Limb (tissue), 2 donors: ENCODE measurements at regions not wholly inside any gene's neighbourhood (a gene's known extent, or its start where the extent isn't known, plus 50 kb on each side); places are given as distances from the start of the nearest gene placed in this dataset.
"Not testable (repeated sequence)": the region's sequence is repeated elsewhere in the genome, so short reads cannot be mapped to it uniquely, and the experiment has no call there.

Source experiments
- DNase-seq, 2 donors: peaks; one replicate each; pipeline ENCODE4 v3.0.0-alpha.2; 2016; ENCODE audit errors: extremely low spot score in 2 of 2

DNA sequence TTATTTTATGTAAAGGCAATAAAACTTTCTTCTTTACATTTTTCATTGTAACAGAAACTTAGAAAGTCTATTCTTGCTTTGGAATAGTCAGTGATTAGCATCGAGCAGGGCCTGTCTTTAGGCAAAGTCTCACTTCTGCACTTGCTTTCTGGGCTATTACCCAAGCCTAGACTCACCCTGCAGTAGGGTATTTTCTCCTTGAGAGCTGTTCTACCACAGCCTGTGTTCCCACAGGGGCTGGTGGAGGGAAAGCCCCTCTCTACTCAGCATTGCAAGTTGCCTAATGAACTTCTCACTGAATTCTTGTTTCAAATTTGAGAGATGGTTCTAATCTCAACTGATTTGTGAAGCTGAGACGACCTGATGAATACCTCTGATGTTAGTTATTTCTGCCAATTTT lies 111.7 kb upstream of the KLHL14 start:
- DNase-seq, result no peak

DNA sequence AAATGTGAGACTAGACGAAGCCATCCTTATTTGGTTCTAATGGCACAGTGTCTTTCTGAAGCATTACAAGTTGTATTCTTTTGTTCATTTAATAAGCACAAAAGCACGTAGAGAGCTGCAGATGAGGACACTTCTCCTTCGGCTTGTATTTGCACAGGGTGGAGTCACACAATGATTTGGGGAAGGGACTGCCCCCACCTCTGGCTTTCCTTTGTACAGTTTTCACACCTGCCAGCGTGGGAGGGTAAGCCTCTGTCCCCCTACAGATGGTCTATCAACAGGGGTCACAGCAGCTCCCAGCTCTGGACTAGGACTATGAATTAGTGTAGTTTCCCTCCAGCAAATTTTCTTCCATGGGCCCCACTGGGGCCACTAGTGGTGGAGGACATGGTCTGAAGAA lies 108.2 kb upstream of the KLHL14 start:
- no peak for DNase-seq

DNA sequence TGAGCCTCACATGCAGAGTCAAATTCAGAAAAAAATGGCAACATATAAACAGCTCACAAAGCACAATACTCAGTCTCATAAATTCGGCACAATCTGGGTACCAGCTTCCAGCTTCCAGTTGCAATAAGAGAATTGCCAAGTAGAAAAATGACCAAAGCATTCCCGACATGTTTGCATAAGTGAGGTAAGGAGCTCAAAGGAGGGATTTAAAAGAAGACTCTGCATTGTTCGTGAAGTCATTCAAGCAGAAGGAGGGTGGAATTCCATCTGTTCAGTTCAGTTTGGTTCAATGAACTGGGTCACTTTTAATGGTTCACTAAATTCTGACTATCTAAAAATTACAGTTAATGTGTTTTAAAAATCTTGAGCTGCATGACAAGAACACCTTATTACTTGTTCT lies 106.7 kb upstream of the KLHL14 start:
- DNase-seq, result no peak

DNA sequence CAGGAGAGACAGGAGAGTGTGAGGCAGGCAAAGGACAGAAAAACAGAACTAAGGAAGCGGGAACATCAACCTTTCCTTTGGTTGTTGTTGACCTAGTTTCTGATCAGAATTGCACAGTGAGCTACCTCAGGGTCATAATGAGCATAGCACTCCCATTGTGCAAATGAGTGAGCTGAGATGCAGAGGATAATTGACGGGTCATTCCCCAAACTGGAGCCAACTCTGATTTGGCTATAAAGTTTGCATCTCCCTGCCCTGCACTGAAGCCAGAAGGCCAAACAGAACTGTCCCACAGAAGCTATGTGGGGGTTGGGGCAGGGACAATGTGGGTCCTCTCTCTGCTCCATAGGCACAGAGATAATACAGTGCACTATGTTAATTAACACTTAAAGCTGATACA lies 105.6 kb upstream of the KLHL14 start:
- DNase-seq, result no peak

DNA sequence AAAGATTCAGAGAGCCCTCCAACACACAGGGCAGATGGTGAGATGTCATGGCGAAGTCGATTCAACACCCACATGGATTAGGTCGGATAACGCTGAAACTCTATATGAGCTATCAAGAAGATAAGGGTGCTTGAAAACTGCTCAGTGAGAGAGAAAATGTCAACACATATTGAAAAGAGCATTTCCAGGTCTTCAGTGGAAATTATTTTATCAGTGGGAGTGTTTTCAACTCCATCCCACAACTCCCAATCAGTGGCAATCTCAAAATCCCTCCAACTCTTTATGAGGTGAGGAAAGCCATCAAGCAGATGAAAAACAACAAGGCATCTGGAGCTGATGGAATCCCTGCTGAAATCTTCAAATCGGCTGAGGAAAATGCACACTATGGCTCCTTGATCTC lies 104.5 kb upstream of the KLHL14 start:
- DNase-seq, result no peak

DNA sequence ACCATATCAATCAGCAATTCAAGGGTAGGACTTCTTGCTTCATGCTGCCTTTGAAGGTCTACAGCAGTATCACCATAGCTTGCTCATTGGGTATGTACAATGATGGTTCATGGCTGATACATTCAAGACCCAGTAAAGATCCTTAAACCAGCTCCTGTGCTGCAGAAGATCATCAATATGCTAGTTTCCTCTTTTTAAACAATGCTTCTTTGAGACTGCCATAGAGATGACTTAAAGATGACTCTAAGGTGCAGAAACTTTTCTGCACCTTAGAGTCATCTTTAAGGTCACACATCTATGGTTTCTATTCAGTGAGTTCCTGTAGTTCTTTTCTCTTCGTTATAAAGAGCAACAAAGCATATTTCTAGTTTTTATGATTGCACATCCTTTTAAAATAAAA lies 102.8 kb upstream of the KLHL14 start:
- DNase-seq, result no peak

DNA sequence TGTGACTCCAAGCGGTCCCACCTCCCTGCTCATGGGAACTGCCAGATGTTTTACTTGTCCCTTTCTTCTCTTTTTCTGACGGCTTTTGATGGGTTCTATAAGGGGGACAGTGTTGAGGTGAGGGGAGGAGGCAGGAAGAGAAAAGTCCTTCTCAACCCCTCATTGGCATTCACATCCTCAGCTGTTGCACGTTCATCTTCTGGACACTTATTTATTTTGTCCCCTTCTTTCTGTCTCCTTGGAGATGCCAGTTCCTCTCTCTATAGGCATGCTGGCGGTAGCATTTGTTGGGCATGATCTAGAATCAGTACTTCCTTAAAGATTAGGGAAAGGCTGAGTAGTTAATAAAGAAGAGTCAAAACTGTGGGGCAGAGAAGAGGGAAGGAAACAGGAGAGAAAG lies 99.0 kb upstream of the KLHL14 start:
- no peak for DNase-seq

DNA sequence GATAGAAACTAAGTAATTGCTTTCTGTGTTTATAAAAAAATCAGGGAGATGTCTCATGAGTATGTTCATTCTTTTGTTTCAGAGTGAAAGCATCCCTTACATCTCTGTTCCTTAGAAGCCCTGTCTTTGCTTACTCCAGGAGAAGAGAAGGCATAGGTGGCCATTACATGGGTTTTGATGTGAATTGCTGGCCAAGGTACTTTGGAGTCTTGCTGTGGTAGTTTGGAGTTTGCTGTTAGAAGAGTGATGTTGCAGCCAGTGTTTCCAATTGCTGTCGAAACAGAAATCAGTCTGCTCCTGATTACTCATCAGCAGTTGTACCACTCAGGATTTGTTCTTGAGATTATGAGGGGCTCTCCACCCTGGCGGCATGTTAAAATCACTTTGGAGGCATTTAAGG lies 97.8 kb upstream of the KLHL14 start:
- no peak for DNase-seq

DNA sequence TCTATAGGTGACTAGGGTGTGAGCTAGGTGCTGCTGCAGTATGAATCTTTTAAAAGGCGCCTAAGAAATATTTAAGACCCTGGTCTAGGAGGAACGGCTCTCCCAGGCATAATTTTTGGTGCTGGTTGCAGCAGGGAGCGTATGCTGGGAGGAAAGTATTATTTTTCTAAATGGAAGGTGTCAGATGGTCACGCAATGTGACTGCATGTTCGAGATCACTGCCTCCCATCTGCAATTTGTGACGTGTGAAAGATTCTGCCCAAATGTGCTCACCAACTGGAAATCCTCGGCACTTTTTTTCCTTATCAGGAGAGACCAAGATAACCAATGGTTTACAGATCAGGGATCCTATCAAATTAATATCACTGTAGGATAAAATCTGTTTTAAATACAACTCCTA lies 95.6 kb upstream of the KLHL14 start:
- no peak for DNase-seq

DNA sequence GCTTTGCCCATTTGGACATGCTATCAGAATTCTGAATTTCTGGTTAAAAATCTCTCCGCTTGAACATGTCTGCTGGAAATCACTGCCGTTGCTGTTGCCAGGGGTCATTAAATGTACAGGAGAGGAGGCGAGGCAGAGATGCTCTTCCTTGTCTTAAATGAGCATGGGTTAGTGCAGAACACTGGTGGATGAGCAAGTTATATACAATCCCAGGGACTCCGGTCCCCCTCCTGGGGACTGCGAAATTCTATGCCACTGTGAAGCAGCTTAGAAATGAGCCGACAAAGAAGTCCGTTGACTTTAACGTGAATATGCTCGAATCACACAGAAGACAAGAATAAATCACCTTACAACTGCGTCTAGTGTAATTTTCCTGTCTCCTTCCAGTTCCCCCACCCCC lies 95.1 kb upstream of the KLHL14 start:
- DNase-seq, result no peak

DNA sequence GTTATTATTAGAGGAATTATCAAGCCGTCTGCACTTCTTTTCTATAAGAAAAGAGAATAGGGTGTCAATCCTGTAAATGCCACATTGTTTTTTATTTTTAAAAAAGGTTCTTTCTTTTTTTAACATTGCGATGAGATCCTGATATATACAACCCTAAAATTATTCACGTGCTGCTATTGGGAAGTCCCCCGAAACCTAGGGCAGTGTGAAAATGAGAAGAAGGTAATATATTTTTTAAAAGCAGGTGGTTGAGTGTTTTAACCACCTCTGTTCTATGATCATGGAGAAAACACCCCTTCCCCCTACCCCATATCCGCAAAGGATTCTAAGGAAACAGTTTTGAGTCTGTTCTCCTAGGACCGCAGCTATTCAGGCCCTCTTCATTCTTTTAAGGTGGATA lies 94.5 kb upstream of the KLHL14 start:
- no peak for DNase-seq

DNA sequence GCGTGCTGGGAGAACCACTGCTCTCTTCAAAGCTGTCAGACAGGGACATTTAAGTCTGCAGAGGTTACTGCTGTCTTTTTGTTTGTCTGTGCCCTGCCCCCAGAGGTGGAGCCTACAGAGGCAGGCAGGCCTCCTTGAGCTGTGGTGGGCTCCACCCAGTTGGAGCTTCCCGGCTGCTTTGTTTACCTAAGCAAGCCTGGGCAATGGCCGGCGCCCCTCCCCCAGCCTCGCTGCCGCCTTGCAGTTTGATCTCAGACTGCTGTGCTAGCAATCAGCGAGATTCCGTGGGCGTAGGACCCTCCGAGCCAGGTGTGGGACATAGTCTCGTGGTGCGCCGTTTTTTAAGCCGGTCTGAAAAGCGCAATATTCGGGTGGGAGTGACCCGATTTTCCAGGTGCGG lies 89.2 kb upstream of the KLHL14 start:
- DNase-seq, result not testable (repeated sequence)

DNA sequence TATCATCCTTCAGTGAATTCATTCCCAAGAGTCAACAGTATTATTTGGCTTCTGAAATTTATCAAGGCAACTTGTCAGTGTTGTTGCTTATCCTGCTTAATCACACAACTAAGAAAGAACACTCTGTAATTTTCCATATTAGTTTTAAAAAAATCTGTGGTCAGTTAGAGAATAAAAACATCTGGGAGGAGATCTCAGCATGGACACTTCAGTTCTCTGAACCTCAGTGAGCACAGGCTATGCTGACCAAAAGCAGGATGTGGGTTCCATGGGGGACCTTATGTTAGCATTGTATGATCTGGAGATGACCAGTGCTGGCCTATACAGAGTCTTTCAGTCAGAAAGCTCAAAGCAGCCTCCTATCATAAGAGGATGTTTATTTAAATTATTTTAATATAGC lies 79.1 kb upstream of the KLHL14 start:
- DNase-seq, result no peak

DNA sequence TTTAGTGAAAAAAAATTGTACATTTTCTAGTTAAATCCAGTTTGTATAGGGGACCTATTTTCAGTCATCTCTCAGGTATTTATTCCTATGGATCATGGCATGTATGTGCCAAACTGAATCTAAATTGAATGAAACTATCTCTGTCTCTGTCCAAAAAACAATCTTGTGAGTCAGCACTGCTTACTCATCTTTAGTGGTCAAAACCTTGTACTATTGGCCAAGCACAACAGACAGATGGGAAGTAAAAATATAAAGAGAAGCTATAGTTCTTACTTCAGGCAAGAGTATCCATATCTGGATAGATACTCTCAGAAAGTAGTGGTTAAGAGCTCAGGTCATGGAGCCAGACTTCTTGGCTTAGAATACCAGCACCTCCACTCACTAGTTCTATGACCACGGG lies 76.0 kb upstream of the KLHL14 start:
- DNase-seq, result no peak

DNA sequence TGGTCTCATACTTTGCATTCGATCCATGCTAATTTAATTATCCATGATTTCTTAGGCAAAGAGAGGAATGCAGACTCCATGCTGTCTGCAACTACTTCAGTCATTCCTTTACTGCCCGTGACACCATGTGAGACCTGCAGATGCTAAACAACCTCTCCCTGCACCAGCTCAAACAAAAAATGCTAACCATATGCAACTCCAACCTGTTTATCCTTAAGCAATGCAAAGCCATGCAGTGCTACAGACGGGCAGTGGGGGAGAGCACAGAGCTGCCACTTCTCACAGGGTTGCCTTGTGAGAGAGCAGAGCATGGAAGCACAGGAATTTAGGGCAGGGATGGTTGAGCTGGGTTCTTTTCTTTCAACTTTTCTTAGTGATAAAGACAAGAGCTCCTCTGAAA lies 74.9 kb upstream of the KLHL14 start:
- DNase-seq, result peak in 1 of 2 donors; percentile 38

DNA sequence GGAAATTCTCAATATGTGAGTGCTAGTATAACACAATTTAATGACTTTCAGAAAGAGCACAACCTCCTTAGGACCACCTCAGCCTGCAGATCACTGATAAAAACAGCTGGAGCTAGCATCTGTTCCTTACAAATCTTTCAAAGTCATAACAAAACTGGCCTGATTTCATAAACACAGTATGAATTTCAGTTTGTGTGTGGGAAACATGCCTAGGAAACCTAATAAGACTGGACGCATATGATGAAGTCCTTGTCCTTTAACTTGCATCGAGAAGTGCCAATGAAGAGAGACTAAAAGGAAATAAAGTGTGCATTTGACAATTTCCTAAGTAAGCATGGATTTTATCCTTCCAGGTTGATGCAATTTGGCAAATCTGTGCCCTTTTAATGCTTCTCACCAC lies 74.1 kb upstream of the KLHL14 start:
- DNase-seq, result peak in 1 of 2 donors; percentile 43

DNA sequence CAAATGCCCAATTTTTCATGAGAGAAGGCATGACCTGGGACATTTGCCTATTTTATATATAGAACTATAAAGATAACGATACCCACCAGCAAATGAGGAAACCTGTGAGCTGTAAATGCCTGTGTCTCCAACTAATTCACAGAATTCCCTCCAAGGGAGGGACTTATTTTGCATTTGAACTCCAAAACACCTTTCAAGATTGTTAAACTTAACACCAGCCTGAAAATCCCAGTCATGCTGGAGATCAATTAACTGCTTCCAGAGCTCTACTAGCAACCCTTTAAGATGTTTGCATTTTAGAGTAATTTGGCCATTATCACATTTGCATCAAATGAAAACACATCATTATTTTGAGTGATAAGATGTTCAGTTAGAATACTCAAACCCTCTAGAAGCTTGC lies 68.1 kb upstream of the KLHL14 start:
- no peak for DNase-seq

DNA sequence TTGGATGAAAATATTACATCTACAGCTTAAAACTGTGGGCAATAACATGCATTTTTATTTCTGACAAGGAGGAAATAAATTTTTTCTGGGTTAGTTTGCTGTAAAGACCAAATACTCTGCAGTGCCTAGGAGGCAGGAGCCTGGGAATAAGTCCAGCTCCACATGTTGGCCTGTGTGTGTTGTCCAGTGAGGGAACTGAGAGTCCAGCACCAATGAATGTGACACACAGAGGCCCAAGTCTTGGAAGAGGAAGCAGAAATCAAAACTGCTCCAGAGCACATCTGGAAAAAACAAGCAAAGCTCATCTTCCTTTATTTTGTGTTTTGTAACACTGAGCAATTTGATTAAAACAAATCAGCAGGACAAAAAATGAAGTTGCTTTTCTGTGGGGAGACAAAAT lies 63.1 kb upstream of the KLHL14 start:
- DNase-seq, result no peak

DNA sequence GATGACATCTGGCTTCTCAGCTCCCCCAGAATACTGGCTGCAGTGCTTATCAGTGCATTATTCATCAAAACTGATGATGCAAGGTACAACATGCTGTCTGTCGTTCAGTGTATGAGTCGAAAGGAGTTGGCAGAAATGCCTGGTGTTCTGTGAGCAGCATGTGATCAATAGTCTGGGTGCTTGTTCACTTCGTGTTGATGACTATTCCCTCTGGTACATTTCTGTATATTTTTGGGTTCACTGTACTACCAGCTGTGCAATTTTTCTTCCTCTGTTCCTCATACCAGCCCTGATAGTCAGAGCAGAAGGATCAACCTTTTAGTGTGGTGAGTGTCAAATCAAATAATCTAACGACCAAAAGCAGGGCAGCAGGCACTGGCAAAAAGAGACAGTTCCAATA lies 59.0 kb upstream of the KLHL14 start:
- DNase-seq, result no peak

DNA sequence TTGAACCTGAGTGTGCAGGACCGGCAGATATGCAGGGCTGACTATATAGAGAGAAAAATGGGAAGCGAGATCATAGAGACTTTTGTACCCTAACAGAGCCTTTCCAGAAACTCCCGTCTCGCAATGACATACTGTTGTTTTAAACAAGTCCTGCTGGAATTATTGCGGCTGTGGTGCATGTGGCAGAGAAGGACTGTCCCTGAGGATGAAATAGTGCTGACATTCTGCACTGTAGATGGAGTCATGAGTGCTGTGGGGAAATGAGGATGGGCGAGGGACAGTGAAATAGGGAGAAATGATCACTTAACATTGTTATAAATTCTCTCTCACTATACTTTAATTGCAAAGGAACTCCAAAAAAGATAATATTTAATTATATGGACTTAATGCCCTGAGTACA lies 50.4 kb upstream of the KLHL14 start:
- DNase-seq, result no peak
